Tibial nerve (tissue), 4 donors: ENCODE measurements at regions not wholly inside any gene's neighbourhood (a gene's known extent, or its start where the extent isn't known, plus 50 kb on each side); places are given as distances from the start of the nearest gene placed in this dataset.

Experiments
- EP300 ChIP-seq, 2 donors: sonication (generic); formaldehyde crosslinking; IDR thresholded peaks; one replicate each; pipeline ENCODE4 v1.6.1; 2017; ENCODE audit warnings: antibody characterized with exemption in 2 of 2, mild to moderate bottlenecking in 1 of 2
- POLR2A ChIP-seq, 2 donors: fragments of 450-650 bp; IDR thresholded peaks; one replicate each; pipeline ENCODE4 v1.6.1; 2017; ENCODE audit warnings: antibody characterized with exemption in 2 of 2, mild to moderate bottlenecking in 2 of 2, moderate library complexity in 2 of 2
- TF ChIP-seq, protein P1 (sequence below), 5 experiments: fragments of 200-600 bp in 3 of 5; fragments of 450-650 bp in 2 of 5; sonication (generic) in 3 of 5; IDR thresholded peaks; one replicate each; pipeline ENCODE4 v1.5.1; 2016 to 2019; ENCODE audit warnings: antibody characterized with exemption in 5 of 5, mild to moderate bottlenecking in 3 of 5, moderate library complexity in 2 of 5

DNA sequence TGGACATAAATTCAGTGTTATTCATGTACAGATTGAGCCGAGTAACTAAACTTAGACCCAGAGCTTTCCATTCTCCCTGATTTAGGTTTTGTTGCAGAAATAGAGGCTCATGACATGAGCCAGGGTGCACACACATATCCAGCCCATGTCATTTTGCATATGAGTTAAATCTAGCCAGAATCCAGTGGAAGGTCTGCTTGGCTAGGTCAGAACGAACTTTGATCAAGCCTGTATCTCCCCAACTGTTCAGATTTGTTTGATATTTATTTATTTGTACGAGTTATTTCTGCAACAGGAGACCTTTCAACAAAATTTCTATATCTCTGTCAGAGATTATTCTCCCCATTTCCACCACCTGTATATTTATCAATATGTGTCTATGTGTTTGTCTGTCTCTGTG is 247.5 kb upstream of the THBS1 start:
- TF ChIP-seq, protein P1, sequence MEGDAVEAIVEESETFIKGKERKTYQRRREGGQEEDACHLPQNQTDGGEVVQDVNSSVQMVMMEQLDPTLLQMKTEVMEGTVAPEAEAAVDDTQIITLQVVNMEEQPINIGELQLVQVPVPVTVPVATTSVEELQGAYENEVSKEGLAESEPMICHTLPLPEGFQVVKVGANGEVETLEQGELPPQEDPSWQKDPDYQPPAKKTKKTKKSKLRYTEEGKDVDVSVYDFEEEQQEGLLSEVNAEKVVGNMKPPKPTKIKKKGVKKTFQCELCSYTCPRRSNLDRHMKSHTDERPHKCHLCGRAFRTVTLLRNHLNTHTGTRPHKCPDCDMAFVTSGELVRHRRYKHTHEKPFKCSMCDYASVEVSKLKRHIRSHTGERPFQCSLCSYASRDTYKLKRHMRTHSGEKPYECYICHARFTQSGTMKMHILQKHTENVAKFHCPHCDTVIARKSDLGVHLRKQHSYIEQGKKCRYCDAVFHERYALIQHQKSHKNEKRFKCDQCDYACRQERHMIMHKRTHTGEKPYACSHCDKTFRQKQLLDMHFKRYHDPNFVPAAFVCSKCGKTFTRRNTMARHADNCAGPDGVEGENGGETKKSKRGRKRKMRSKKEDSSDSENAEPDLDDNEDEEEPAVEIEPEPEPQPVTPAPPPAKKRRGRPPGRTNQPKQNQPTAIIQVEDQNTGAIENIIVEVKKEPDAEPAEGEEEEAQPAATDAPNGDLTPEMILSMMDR (IDR thresholded peaks at IDR 0.05) = no peak
- no peak for TF ChIP-seq POLR2A (IDR thresholded peaks at IDR 0.05)
- no peak for TF ChIP-seq EP300 (IDR thresholded peaks at IDR 0.05)
